PC-9 (cell line): ENCODE measurements at regions not wholly inside any gene's neighbourhood (a gene's known extent, or its start where the extent isn't known, plus 50 kb on each side); places are given as distances from the start of the nearest gene placed in this dataset.

Source experiments
- BruUV-seq: library from RNA; stranded (reverse); fragments of 400-500 nt; replicated peaks from 2 replicates; lab custom pipeline; 2021; lab: Mats Ljungman, UMichigan
- CTCF ChIA-PET: fragments of 300-600 bp; sonication (Branson Sonifier 250); formaldehyde crosslinking; loops from one replicate; lab custom pipeline; 2022; ENCODE audit warnings: antibody characterized with exemption; lab: Charles Lee
- POLR2A ChIA-PET: fragments of 300-600 bp; sonication (Branson Sonifier 250); formaldehyde crosslinking; loops from one replicate; lab custom pipeline; 2022; ENCODE audit warnings: antibody characterized with exemption; ENCODE audit not compliant: unreplicated experiment; lab: Charles Lee
- DNase-seq, 2 experiments: peaks; one replicate each; pipeline versions ENCODE4 v3.0.0 to v3.0.0-alpha.2; 2015 to 2022; ENCODE audit warnings: mixed read lengths in 1 of 2
- H2AFZ ChIP-seq: fragments of 200-600 bp; sonication (generic); 2 replicates; pipeline ENCODE4 v1.8.1; 2017; ENCODE audit warnings: antibody characterized with exemption
- H3F3A ChIP-seq: fragments of 200-600 bp; sonication (generic); 2 replicates; pipeline ENCODE4 v1.8.1; 2017; ENCODE audit warnings: antibody characterized with exemption, mild to moderate bottlenecking, low read depth; ENCODE audit not compliant: insufficient read depth
- H3K27ac ChIP-seq: fragments of 200-600 bp; sonication (generic); 2 replicates; pipeline ENCODE4 v1.6.1; 2016; ENCODE audit warnings: mixed run types
- H3K27me3 ChIP-seq: fragments of 200-600 bp; sonication (generic); 2 replicates; pipeline ENCODE4 v1.6.1; 2016; ENCODE audit warnings: low read depth, mixed run types; ENCODE audit not compliant: insufficient read depth
- H3K36me3 ChIP-seq: fragments of 200-600 bp; sonication (generic); 2 replicates; pipeline ENCODE4 v1.6.1; 2016; ENCODE audit warnings: low read depth, mixed run types
- H3K4me1 ChIP-seq: fragments of 200-600 bp; sonication (generic); replicated peaks from 2 replicates; pipeline ENCODE4 v1.6.1; 2016; ENCODE audit warnings: mixed run types; ENCODE audit not compliant: insufficient read depth
- H3K4me2 ChIP-seq: fragments of 200-600 bp; sonication (generic); 2 replicates; pipeline ENCODE4 v1.6.1; 2017; ENCODE audit warnings: mixed run types
- H3K4me3 ChIP-seq: fragments of 200-600 bp; sonication (generic); 2 replicates; pipeline ENCODE4 v1.6.1; 2016; ENCODE audit warnings: mixed run types
- H3K79me2 ChIP-seq: fragments of 200-600 bp; sonication (generic); 2 replicates; pipeline ENCODE4 v1.6.1; 2017; ENCODE audit warnings: low read depth, mixed run types
- H3K9me2 ChIP-seq: fragments of 200-600 bp; sonication (generic); 2 replicates; pipeline ENCODE4 v1.8.1; 2017; ENCODE audit warnings: mild to moderate bottlenecking; ENCODE audit not compliant: insufficient read depth
- H3K9me3 ChIP-seq: fragments of 200-600 bp; sonication (generic); 2 replicates; pipeline ENCODE4 v1.8.1; 2016; ENCODE audit warnings: low read depth; ENCODE audit not compliant: insufficient read depth
- H4K20me1 ChIP-seq: fragments of 200-600 bp; sonication (generic); 2 replicates; pipeline ENCODE4 v1.8.1; 2017; ENCODE audit not compliant: insufficient read depth
- EZH2 ChIP-seq: fragments of 200-600 bp; sonication (generic); IDR thresholded peaks from 2 replicates; pipeline ENCODE4 v1.8.0; 2017; ENCODE audit warnings: antibody characterized with exemption, low read depth
- intact Hi-C: fragments of 100-400 bp; cut with micrococcal nuclease; formaldehyde crosslinking; loops from one replicate; pipeline ENCODE4 v1.10.0; 2022; ENCODE audit not compliant: unreplicated experiment
- TF ChIP-seq, protein P1 (sequence below): fragments of 200-600 bp; sonication (generic); conservative IDR thresholded peaks from 2 replicates; pipeline ENCODE4 v1.6.1; 2017; ENCODE audit warnings: mixed run types, antibody characterized with exemption, mild to moderate bottlenecking, moderate library complexity

DNA sequence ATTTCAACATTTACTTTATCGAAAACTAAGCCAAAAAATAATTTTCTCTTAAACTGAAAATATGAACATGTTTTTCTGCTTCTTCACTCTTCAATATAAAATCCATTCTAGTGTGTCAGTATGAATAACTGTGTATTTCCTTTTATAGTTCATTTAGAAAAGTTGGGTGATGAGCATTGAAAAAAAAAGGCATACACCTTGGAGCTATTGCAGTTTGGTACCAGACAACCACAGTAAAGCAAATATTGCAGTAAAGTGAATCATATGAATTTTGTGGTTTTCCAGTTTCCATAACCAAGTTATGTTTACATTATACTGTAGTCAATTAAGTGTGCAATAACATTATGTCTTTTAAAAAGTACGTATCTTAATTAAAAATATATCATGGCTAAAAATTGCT is 195.0 kb upstream of the FOXG1 start:
- no peaks in the 10 kb centered on the region for H3K79me2 ChIP-seq
- no peak overlapping the region for H2AFZ ChIP-seq
- no peak overlapping the region for H3K4me3 ChIP-seq
- no TSS peak for BruUV-seq
- no peaks in the 10 kb centered on the region for H4K20me1 ChIP-seq
- H3K27me3 ChIP-seq, result no peaks in the 10 kb centered on the region
- intact Hi-C loops, result no loop called here
- no peak overlapping the region for H3K4me2 ChIP-seq
- H3F3A ChIP-seq, result no peaks in the 10 kb centered on the region
- no peaks in the 10 kb centered on the region for H3K36me3 ChIP-seq
- no peaks in the 10 kb centered on the region for H3K9me2 ChIP-seq
- TF ChIP-seq EZH2, result no peak
- TF ChIP-seq, protein P1, sequence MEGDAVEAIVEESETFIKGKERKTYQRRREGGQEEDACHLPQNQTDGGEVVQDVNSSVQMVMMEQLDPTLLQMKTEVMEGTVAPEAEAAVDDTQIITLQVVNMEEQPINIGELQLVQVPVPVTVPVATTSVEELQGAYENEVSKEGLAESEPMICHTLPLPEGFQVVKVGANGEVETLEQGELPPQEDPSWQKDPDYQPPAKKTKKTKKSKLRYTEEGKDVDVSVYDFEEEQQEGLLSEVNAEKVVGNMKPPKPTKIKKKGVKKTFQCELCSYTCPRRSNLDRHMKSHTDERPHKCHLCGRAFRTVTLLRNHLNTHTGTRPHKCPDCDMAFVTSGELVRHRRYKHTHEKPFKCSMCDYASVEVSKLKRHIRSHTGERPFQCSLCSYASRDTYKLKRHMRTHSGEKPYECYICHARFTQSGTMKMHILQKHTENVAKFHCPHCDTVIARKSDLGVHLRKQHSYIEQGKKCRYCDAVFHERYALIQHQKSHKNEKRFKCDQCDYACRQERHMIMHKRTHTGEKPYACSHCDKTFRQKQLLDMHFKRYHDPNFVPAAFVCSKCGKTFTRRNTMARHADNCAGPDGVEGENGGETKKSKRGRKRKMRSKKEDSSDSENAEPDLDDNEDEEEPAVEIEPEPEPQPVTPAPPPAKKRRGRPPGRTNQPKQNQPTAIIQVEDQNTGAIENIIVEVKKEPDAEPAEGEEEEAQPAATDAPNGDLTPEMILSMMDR, result no peak
- H3K9me3 ChIP-seq, result no peaks in the 10 kb centered on the region
- H3K27ac ChIP-seq, result no peak overlapping the region
- H3K4me1 ChIP-seq, result no peaks in the 10 kb centered on the region
- POLR2A ChIA-PET, result no interaction called here
- CTCF ChIA-PET, result no interaction called here
- DNase-seq, result no peak

DNA sequence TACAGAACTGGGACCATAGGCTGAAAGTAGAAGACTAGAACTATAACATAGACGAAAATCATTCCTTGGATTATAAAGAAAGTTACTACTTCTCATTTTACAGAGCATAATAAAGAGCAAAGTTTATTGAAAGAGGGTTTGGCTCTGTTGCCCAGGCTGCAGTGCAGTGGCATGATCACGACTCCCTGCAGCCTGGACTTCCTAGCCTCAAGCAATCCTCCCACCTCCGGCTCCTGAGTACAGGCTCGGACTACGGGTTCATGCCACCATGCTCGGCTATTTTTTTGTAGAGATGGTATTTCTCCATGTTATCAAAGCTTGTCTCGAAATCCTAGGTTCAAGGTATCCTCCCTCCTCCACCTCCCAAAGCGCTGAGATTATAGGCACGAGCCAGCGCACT is 190.1 kb upstream of the FOXG1 start:
- H3K36me3 ChIP-seq, result no peaks in the 10 kb centered on the region
- no peaks in the 10 kb centered on the region for H3K79me2 ChIP-seq
- no peaks in the 10 kb centered on the region for H3K9me2 ChIP-seq
- CTCF ChIA-PET, result interaction anchor here (0.7 kb wide), 1 partner anchor 1976 kb away, joined by 4 read pairs; no protein-coding TSS in a partner anchor
- H3K4me2 ChIP-seq, result no peak overlapping the region
- no peak for TF ChIP-seq EZH2
- TF ChIP-seq, protein P1, result no peak
- H3F3A ChIP-seq, result no peaks in the 10 kb centered on the region
- intact Hi-C loops, result no loop called here
- H3K27ac ChIP-seq, result no peak overlapping the region
- no peaks in the 10 kb centered on the region for H3K4me1 ChIP-seq
- no TSS peak for BruUV-seq
- H4K20me1 ChIP-seq, result no peaks in the 10 kb centered on the region
- no peak for DNase-seq
- no peak overlapping the region for H2AFZ ChIP-seq
- no peaks in the 10 kb centered on the region for H3K9me3 ChIP-seq
- POLR2A ChIA-PET, result no interaction called here
- H3K4me3 ChIP-seq, result no peak overlapping the region
- H3K27me3 ChIP-seq, result no peaks in the 10 kb centered on the region

DNA sequence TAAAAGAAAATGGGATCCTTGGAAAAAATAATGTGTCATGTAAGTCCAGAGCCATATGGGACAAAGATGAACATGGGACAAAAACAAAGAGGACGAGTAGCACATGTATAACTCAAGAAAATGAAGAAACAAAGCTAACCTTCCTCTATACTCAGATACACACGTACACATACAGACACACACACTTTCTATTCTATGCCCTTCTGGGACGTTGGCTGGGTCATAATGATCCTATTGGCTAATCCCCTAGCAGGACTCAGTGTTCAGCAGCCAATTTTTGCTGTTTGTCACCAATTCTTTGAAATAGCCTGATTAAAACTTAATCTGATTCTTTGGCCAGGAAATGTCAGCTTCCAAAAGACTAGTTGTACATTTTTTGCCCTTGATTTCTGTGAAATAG is 189.4 kb upstream of the FOXG1 start:
- Histone ChIP-seq H3F3A (no peaks in the 10 kb centered on the region), H3K4me3 (no peak overlapping the region), H3K79me2 (no peaks in the 10 kb centered on the region), H3K27me3 (no peaks in the 10 kb centered on the region), H2AFZ (no peak overlapping the region), H3K27ac (no peak overlapping the region), H3K4me1 (no peaks in the 10 kb centered on the region), H3K4me2 (no peak overlapping the region), H3K36me3 (no peaks in the 10 kb centered on the region), H4K20me1 (no peaks in the 10 kb centered on the region), H3K9me3 (no peaks in the 10 kb centered on the region), H3K9me2 (no peaks in the 10 kb centered on the region)
- no peak for TF ChIP-seq EZH2
- TF ChIP-seq, protein P1, result no peak
- DNase-seq, result no peak
- BruUV-seq, result no TSS peak
- ChIA-PET POLR2A (no interaction called here), CTCF (interaction anchor here (0.7 kb wide), 1 partner anchor 1976 kb away, joined by 4 read pairs; no protein-coding TSS in a partner anchor)
- intact Hi-C loops, result no loop called here
